GM18505 (cell line): ENCODE measurements at regions not wholly inside any gene's neighbourhood (a gene's known extent, or its start where the extent isn't known, plus 50 kb on each side); places are given as distances from the start of the nearest gene placed in this dataset.
"Not testable (repeated sequence)": the region's sequence is repeated elsewhere in the genome, so short reads cannot be mapped to it uniquely, and the experiment has no call there.

Source experiments
- ATAC-seq: cut with Tn5 transposase; IDR thresholded peaks from one replicate; pipeline ENCODE4 v1.9.1; 2021; ENCODE audit not compliant: unreplicated experiment
- POLR2A ChIP-seq: IDR thresholded peaks from 4 replicates; pipeline ENCODE4 v1.6.1; 2011; ENCODE audit warnings: borderline replicate concordance; ENCODE audit not compliant: insufficient read depth, insufficient read length; ENCODE audit errors: extremely low read depth

GRCh38 chr1:99501871-99502270, 144.0 kb upstream of the PALMD start:
- no peak for TF ChIP-seq POLR2A
- no peak for ATAC-seq

DNA sequence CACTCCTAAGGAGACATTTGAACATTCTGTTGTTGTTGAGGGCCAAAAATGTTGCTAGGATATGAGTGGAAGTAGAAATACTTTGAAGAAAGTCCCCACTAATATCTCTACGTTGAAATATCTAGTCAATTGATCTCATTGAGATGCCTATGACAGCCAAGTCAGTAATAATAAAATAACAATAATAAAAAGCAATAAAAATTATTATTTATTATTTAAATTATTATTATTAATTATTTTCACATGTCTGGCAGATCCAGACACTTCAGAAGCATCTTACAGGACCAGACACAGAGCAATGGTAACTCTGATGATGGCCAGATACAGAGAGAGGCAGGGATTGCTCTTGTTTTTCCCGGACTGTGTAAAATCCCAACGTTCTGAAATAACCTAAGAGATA, 143.5 kb upstream of the PALMD start:
- ATAC-seq = no peak
- no peak for TF ChIP-seq POLR2A

GRCh38 chr1:99503276-99503747, 142.6 kb upstream of the PALMD start:
- ATAC-seq = no peak
- no peak for TF ChIP-seq POLR2A

DNA sequence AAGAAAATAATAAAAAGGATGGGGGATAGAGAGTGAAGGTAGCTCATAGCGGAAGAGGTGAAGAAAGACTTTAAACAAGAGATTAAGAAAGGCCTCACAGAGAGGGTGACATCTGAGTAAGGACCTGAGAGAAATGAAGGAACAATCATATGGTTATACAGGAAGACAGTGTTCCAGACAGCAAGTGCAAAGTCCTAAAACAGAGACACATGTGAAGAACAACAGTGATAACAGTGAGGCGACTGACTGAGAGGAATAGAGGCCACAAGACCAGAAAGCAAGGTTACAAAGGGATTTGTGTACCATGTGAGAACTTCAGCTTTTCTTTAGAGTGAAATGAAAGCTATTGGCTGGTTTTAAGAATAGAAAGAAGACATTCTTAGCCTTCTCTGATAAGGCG, 141.6 kb upstream of the PALMD start:
- no peak for TF ChIP-seq POLR2A

GRCh38 chr1:99506631-99507030, 139.3 kb upstream of the PALMD start:
- no peak for TF ChIP-seq POLR2A
- no peak for ATAC-seq

More for the DNA sequence above, 141.6 kb upstream of the PALMD start:
- ATAC-seq = no peak

DNA sequence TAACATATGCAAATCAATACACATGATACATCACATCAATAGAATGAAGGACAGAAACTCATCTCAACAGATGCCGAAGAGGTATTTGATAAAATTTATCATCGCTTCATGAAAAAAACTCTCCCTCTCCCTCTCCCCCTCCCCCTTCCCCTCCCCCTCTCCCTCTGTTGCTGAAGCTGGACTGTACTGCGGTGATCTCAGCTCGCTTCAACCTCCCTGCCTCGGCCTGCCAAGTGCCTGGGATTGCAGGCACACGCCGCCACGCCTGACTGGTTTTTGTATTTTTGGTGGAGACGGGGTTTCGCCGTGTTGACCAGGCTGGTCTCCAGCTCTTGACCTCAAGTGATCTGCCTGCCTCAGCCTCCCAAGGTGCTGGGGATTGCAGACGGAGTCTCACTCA, 138.5 kb upstream of the PALMD start:
- not testable (repeated sequence) for ATAC-seq

GRCh38 chr1:99507906-99508732, 137.8 kb upstream of the PALMD start:
- no peak for ATAC-seq
- TF ChIP-seq POLR2A = no peak

DNA sequence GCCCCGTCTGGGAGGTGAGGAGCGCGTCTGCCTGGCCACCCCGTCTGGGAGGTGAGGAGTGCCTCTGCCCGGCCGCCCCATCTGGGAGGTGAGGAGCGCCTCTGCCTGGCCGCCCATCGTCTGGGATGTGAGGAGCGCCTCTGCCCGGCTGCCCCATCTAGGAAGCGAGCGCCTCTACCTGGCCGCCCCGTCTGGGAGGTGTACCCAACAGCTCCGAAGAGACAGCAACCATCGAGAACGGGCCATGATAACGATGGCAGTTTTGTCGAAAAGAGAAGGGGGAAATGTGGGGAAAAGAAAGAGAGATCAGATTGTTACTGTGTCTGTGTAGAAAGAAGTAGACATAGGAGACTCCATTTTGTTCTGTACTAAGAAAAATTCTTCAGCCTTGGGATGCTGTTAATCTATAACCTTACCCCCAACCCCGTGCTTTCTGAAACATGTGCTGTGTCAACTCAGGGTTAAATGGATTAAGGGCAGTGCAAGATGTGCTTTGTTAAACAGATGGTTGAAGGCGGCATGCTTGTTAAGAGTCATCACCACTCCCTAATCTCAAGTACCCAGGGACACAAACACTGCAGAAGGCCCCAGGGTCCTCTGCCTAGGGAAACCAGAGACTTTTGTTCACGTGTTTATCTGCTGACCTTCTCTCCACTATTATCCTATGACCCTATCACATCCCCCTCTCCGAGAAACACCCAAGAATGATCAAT, 137.0 kb upstream of the PALMD start:
- ATAC-seq = not testable (repeated sequence)

DNA sequence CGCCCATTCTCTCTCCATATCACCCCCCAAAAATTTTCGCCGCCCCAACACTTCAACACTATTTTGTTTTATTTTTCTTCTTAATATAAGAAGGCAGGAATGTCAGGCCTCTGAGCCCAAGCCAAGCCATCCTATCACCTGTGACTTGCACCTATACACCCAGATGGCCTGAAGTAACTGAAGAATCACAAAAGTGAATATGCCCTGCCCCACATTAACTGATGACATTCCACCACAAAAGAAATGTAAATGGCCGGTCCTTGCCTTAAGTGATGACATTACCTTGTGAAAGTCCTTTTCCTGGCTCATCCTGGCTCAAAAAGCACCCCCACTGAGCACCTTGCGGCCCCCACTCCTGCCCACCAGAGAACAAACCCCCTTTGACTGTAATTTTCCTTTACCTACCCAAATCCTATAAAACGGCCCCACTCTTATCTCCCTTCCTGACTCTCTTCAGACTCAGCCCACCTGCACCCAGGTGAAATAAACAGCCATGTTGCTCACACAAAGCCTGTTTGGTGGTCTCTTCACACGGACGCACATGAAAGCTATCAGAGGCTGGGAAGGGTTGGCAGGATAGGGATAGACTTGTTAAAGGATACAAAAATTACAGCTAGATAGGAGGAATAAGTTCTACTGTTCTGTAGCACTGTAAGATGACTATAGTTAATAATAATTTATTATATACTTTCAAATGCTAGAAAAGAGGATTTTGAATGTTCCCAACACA, 130.9 kb upstream of the PALMD start:
- ATAC-seq = not testable (repeated sequence)

DNA sequence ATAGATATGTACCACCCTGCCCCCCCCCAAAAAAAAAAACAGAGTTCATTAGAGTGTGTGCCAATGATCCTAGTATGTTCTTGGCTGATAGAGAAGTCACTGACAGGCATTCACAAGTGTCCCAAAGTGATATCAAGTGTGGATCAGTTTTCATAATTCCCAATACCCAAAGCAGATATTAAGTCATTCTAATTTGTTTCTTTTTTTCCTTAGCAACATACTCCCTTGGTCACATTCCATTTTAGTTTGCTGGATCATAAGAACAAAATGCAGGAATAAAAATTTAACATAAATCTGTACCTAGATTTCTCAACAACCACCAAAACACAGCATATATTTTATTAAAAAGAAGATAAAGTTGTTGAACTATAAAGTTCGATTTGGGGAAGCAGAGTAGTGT, 129.8 kb upstream of the PALMD start:
- ATAC-seq = no peak
- TF ChIP-seq POLR2A = no peak

- no peak for ATAC-seq
- no peak for TF ChIP-seq POLR2A
Measured at GRCh38 chr1:99520121-99520520, 125.8 kb upstream of the PALMD start.

GRCh38 chr1:99525331-99525730, 120.6 kb upstream of the PALMD start:
- no peak for TF ChIP-seq POLR2A
- ATAC-seq = no peak

DNA sequence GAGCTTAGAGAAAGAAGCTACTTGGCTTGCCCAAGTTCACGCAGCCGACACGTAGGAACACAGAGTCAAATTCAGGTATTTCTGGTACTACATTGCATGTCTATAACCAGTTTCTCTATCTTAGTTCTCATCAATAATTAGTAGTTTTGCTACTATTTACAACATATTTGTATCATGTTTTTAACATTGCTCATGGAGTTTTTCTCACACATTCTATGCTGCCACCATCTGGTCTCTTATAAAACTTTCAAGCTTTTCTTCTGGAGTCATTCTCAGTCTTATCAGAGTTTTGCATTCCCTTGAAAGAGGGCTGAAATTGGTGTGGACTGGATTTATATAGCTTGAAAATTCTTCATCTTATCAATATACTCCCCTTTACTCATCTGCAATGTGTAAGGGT, 118.8 kb upstream of the PALMD start:
- ATAC-seq = no peak
- TF ChIP-seq POLR2A = no peak

- no peak for ATAC-seq
- no peak for TF ChIP-seq POLR2A
Measured at GRCh38 chr1:99527545-99527944, 118.4 kb upstream of the PALMD start.
